NT2/D1 (cell line): ENCODE measurements at regions not wholly inside any gene's neighbourhood (a gene's known extent, or its start where the extent isn't known, plus 50 kb on each side); places are given as distances from the start of the nearest gene placed in this dataset.

Experiments used
- DNase-seq: peaks from one replicate; pipeline ENCODE4 v3.0.0-alpha.2; 2011; ENCODE audit warnings: low read depth, low spot score
- H3K27me3 ChIP-seq: 2 replicates; pipeline ENCODE4 v1.6.0; 2011; ENCODE audit warnings: mild to moderate bottlenecking; ENCODE audit not compliant: insufficient read length, insufficient read depth
- H3K36me3 ChIP-seq: 2 replicates; pipeline ENCODE4 v1.6.1; 2011; ENCODE audit warnings: mild to moderate bottlenecking, low read length, mixed read lengths; ENCODE audit not compliant: insufficient read depth, insufficient read length
- H3K4me1 ChIP-seq: 2 replicates; pipeline ENCODE4 v1.5.1; 2011; ENCODE audit not compliant: insufficient read depth, insufficient read length
- H3K4me3 ChIP-seq: 2 replicates; pipeline ENCODE4 v1.5.1; 2011; ENCODE audit warnings: low read depth; ENCODE audit not compliant: insufficient read length
- H3K9ac ChIP-seq: 2 replicates; pipeline ENCODE4 v1.6.0; 2011; ENCODE audit warnings: low read depth; ENCODE audit not compliant: insufficient read length
- H3K9me3 ChIP-seq: 2 replicates; pipeline ENCODE4 v1.5.1; 2011; ENCODE audit warnings: mild to moderate bottlenecking, low read length; ENCODE audit not compliant: insufficient read depth
- SUZ12 ChIP-seq: IDR thresholded peaks from 2 replicates; pipeline ENCODE4 v1.6.1; 2011; ENCODE audit not compliant: insufficient read length, insufficient read depth; ENCODE audit errors: extremely low read depth
- YY1 ChIP-seq: IDR thresholded peaks from 2 replicates; pipeline ENCODE4 v1.6.1; 2011; ENCODE audit not compliant: insufficient read length, insufficient read depth
- ZNF274 ChIP-seq: IDR thresholded peaks from 2 replicates; pipeline ENCODE4 v1.6.1; 2011; ENCODE audit warnings: mild to moderate bottlenecking, low read depth, low read length

GRCh38 chr10:42883993-42884983 lies 101.7 kb downstream of the BMS1 start:
- Histone ChIP-seq H3K9me3 (peaks cover 11% of the 10 kb centered on the region; the same call in 1 of the 2 replicates), H3K9ac (no peak overlapping the region), H3K4me3 (no peak overlapping the region), H3K4me1 (no peaks in the 10 kb centered on the region), H3K36me3 (no peaks in the 10 kb centered on the region), H3K27me3 (no peaks in the 10 kb centered on the region)
- no peak for TF ChIP-seq YY1
- TF ChIP-seq ZNF274: no peak
- TF ChIP-seq SUZ12: no peak
- no peak for DNase-seq

DNA sequence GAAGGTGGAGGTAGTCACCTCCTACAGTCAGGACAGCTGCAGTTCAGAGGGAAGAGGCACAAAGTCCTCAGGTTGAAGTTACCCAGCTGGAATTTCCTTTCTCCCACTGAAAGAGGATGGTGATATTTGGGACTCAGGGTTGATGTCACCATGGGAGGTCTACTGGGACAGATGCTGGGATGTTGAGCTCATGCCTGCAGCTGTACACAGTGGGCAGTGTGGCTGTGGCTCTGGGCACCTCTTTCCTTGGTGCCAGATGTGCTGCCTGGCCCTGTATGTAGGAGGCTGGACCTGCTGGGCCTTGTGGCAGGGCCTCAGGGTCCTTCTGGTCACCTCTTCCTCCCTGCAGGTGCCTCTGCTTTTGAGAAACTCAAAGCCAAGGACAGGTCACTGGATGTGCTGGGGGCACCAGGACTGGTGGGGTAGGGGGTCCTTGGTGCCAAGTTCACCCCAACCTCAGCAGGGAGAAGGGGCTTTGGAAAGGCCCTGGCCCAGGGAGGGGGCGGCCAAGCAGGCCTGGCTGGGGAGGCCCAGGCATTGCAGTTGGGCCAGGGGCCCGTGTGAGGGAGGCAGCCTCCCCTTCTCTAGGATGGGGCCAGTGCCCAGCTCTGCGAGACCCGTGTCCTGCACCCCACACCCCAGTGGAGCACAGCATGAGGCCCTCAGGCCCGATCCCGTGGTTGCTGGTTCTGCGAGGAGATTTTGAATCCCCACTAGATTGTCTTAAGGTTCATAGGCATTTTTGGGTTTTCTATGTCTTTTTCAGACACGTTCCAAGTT lies 103.1 kb downstream of the BMS1 start:
- Histone ChIP-seq H3K27me3 (no peaks in the 10 kb centered on the region), H3K9ac (no peak overlapping the region), H3K36me3 (no peaks in the 10 kb centered on the region), H3K4me1 (no peaks in the 10 kb centered on the region), H3K4me3 (no peak overlapping the region), H3K9me3 (peaks cover 11% of the 10 kb centered on the region; the same call in 1 of the 2 replicates)
- no peak for DNase-seq
- no peak for TF ChIP-seq YY1
- no peak for TF ChIP-seq ZNF274
- TF ChIP-seq SUZ12: no peak

DNA sequence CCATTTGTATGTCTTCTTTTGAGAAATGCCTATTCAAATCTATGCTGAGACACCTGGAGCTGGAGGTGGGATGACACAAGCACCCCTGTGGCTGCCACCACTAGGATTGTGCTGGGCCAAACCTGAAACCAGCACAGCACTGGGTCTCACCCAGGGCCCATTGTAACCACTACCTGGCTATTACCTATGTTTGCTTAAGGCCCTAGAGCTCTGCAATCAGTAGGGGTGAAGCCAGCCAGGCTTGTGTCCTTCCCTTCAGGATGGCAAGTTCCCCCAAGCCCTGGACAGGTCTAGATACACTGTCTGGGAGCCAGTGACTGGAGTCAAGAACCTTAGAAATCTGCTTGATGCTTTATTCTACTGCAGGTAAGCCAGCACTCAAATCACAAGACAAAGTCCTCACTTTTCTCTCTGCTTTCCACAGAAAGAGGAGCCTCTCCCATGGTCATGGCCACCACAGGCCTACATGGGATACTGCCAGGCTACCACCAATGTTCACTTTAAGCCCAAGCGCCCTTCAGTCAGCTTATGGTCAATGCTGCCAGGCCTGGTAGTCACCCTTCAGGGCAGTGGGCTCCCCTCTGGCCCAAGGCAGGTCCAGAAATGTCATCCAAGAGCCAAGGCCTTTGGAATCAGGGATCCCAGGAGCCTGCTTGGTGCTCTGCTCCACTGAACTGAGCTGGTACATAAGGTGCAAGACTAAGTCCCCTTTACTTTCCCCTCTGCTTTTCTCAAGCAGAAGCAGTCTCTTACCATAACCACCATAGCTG lies 105.3 kb downstream of the BMS1 start:
- no peaks in the 10 kb centered on the region for H3K27me3 ChIP-seq
- no peak for TF ChIP-seq SUZ12
- TF ChIP-seq YY1: no peak
- no peak for TF ChIP-seq ZNF274
- H3K9ac ChIP-seq: no peak overlapping the region
- no peak for DNase-seq
- no peak overlapping the region for H3K4me3 ChIP-seq
- H3K4me1 ChIP-seq: no peaks in the 10 kb centered on the region
- H3K9me3 ChIP-seq: peaks cover 1% of the 10 kb centered on the region; the same call in 1 of the 2 replicates
- H3K36me3 ChIP-seq: no peaks in the 10 kb centered on the region

DNA sequence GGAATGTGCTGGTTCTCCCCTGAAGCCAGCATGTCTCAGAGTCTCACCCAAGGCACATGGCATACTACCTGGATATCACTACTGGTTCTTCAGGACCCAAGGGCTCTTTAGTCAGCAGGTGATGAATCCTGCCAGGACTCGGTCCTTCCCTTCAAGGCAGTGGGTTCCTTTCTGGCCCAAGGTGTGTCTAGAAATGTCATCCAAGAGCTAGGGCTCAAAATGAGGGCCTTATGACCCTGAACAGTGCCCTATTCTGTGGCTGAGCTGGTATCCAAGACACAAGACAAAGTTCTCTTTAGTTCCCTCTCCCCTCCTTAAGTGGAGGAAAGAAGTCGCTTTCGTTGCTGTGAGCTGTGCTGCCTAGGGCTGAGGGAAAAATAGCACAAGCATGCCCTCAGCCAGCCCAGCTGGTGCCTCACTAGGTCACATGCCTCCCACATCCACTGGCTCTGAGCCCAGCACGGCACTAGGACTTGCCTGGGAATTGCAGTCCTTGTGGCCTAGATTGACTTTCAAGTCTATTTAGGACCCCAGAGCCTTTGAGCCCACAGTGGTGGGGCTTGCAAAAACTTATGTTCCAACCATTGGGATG lies 106.0 kb downstream of the BMS1 start:
- Histone ChIP-seq H3K9ac (no peak overlapping the region), H3K4me3 (no peak overlapping the region), H3K27me3 (no peaks in the 10 kb centered on the region), H3K9me3 (no peaks in the 10 kb centered on the region), H3K36me3 (no peaks in the 10 kb centered on the region), H3K4me1 (no peaks in the 10 kb centered on the region)
- TF ChIP-seq YY1 (no peak), SUZ12 (no peak), ZNF274 (no peak)
- no peak for DNase-seq

DNA sequence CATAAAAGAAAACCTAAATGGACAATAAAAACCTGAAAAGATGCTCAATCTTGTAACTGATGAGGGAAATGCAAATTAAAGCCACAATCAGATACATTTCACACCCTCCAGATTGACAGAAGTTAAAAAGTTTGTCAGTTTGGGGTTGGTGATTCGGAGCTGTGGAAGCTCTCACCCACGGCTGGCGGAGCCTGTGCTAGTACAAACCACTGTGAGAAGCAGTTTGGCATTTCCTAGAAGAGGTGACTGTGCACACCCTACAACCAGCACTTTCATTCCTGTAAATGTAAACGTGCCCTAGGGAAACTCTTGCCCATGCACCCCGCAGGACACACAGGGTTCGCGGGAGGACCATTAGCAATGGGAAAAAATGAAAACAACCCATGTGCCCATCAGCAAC lies 114.1 kb downstream of the BMS1 start:
- no peak for TF ChIP-seq SUZ12
- TF ChIP-seq YY1: no peak
- TF ChIP-seq ZNF274: no peak
- Histone ChIP-seq H3K4me1 (no peaks in the 10 kb centered on the region), H3K27me3 (no peaks in the 10 kb centered on the region), H3K36me3 (no peaks in the 10 kb centered on the region), H3K9me3 (peaks cover 20% of the 10 kb centered on the region; the same call in 1 of the 2 replicates), H3K4me3 (no peak overlapping the region), H3K9ac (no peak overlapping the region)
- DNase-seq: no peak
